Colon (tissue), 2 donors: ENCODE measurements at regions not wholly inside any gene's neighbourhood (a gene's known extent, or its start where the extent isn't known, plus 50 kb on each side); places are given as distances from the start of the nearest gene placed in this dataset.

Source experiments
- FAIRE-seq: peaks from 2 replicates; lab custom pipeline; 2012; peaks lifted over from hg19 to GRCh38; lab: Jason Lieb, UNC
- donor health status: control.
- donor health status: control.

DNA sequence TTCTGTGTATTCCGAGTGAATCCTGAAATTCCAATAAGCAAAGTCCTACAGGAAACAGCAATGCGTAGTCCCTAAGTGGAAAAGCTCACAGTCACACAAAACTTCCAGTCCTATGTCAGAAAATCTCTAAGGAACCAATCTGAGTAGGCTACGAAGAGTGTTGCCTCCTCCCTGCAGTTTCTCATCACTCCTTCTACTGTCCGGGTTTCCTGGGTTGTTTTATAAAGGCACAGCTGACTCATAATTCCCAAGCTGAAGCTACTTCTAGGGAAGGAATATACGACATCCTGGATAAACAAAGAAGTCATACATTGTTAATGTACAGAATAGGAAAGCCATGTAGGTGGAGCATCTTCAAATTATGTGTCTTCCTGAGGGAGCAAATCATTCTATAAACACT lies 65.7 kb upstream of the RGMA start:
- no peak for FAIRE-seq

DNA sequence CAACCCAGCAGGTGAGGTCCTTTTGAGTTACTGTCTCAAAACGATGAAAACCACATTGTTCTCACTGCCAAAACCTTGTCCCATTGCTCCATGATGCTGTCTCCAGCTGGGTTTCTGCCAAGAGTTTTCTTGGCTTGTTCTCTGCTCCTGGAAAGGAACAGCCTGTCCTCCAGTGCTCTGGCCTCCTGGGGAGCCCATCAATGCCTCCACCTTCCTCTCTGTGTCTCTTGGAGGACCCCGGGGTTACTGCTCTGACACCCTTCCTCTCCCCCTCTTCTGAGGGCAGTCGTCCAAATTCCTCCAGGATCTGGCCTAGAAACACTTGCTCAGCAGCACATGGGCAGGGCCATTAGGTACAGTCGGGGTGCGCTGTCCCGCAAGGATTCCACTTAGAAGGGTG lies 63.9 kb upstream of the RGMA start:
- FAIRE-seq, result no peak

DNA sequence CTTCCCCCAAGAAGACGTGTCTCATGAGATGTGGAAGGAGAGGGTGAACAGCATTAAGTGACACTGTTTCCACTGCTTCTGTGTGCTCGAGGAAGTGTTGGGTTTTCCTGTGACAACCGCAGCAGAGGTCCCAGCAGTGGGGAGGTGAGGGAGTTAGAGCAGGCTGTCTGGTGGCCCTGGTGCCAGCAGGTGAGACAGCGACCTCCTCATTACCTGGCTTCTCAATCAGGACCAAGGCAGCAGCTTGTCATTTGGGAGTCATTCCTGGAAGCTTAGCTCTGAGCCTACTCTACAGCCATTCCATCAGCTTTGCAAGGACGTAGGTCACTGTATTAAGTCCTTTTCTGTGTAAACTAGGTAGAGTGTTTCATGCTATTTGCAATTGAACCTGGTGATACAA lies 63.3 kb upstream of the RGMA start:
- no peak for FAIRE-seq

DNA sequence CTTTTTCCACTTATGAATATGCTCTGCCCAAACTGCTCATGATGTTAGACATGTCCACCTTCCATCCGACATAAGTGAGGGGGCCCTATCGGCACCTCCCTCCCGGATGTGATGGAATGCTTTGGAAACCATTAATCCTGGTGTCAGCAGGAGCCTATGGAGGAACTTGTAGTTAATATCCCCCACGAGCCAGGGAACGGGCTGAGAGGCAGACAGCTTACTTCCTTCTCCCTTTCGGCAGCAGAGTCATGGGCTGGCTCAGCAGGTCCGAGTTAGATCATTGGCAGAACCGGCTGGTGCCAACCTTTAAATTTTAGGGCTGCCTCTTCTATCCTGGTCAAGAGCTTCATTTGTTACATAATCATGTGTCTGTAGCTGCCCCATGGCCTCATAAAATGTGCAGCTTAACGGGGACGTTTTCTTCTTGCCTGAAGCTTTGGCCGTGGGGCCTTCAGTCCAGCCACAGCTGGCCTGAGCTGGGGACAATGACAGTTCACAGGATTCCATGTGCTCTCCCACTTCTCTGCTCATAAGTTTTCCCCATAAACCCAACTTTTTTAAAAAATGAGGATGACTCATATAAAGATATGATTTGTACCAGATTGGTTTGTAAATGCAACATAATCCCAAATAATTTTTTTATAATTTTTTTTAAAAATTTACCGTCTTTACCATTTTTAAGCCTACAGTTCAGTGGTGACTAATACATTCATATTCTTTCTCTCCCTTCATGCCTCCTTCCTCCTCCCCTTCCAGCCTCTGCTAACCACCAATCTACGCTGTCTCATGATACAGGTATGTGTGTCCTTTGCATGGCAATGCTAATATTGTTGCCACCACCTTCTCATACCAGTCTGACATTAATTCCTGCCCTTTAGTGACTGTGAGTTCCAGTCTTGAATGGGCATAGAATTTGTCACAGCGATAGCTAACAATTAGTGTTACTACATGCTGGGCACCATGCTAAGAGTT lies 62.2 kb upstream of the RGMA start:
- FAIRE-seq, result no peak

DNA sequence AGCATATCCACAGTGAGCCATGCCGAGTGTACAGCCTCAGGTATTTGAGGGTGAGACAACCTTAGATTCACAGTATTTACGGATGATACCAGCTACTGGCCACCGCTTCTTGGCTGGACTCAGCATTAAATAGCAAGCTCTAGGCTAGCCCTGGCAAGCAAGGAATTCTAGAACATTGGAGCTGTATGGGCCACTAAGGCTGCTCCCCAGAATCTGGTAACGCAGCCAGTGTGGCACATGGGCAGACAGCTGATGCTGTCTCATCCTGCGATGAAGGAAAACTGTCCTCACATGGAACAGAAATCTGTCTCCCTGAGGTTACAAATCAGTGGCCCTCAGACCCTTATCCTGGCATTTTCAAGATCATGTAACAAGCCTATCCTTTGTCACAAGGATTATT lies 57.6 kb upstream of the RGMA start:
- no peak for FAIRE-seq

DNA sequence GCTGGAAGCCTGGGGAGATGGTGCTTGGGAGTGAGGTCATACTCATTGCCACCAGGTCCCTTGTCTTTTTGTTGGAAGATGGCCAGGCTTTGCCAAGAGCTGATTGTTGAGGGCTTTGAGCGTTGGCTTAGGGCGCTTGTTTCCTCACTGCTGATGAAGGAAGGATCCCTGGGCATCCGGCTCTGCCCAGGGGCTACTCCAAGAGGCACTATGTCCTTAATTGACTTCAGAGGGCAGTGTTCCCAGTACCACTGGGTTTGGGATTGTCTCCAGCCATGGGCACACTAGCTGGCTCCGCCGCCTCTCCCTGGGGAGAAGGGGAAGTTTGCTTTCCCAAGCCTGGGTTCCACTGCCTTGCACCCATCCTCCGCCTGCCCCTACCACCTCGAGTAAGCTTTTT lies 57.2 kb upstream of the RGMA start:
- FAIRE-seq, result no peak

DNA sequence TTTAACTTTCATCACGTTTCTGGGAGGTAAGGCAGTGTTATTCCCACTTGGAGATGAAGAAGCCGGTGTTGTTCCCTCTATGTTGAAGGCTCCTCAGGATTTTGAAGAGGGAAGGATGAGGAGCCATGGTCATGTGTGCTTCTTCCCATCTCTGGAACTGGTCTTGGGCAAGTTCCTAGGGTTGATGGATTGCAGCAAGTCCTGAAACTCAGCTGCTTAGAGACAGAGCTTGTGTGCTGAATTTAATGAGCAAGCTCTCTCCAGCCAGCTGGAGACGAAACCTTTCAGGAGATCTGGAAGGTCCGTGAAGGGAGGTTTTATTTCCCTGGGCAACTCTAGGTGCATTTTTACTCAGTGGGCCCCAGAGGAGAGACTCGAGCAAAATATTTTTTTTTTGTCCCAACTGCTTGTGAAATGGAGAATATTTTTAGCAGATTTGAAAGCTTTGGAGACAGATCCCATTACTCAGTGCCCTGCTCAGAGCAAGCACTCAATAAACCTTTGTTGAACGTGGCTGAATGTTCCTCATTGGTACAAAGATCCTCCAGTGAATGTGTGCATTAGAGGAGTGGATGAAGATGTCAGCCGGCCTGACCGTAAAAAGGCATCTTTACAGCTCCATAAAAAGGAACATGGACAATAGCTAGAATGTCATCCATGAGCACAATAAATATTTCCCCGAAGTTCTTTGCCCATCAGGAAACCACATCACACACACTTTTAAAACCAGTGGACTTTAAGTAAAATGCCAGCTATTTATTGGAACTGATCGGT lies 55.6 kb upstream of the RGMA start:
- no peak for FAIRE-seq

DNA sequence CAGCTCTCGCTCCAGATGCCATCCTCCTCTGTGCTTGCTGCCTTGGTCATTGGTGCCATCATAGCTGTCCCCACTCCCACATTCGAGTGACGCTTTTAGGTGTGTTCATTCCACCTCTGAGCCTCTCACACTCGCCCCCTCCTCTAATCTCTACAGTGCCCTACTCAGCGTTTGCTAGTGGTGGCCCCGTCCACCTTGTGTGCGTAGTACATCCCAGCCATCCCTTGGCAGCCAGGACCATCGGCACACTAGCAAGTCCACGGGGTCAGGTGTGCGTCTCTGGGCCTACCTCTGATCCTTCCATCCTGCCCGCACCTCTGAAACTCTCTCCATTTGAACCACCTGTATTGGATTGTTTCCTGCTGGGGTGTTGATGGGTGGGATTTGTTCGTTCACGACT lies 54.2 kb upstream of the RGMA start:
- no peak for FAIRE-seq

DNA sequence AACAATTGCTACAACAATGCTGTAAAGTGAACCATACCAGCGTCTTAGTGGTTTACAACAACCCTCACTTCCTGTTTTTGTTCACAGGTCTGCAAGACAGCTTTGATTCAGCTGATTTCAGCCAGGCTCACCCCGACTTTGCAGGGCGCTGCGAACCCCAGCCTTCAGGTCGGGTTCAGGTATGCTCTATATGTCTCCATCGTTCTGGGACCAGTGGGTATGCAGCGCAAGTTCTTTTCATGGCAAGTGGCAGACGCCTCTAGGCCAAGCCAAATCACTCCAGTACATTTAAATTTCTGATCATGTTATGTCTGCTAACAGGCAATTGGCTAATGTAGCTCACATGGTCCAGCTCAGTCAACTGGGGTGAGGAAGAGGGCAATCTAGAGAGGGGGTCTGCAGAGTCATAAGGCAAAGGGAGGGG lies 52.4 kb upstream of the RGMA start:
- no peak for FAIRE-seq

DNA sequence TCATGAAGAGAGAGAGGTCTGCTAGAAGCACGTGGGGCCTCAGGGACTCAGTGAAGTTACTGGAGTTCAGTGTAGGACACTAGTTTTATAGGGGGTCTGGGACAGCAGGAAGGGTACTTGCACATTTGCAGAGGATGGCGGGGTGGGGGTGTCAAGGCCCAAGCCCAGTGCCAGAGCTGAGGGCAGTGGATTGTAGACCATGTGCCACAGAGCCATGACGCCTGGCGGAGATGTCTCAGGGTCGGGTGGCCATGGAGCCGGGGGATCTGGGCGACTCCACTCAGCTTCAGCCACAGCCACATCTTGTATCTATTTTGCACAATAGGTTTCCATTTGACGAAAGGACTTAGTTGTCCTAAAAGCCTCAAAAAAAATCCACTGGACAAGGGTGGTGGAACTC lies 50.4 kb upstream of the RGMA start:
- FAIRE-seq, result no peak

DNA sequence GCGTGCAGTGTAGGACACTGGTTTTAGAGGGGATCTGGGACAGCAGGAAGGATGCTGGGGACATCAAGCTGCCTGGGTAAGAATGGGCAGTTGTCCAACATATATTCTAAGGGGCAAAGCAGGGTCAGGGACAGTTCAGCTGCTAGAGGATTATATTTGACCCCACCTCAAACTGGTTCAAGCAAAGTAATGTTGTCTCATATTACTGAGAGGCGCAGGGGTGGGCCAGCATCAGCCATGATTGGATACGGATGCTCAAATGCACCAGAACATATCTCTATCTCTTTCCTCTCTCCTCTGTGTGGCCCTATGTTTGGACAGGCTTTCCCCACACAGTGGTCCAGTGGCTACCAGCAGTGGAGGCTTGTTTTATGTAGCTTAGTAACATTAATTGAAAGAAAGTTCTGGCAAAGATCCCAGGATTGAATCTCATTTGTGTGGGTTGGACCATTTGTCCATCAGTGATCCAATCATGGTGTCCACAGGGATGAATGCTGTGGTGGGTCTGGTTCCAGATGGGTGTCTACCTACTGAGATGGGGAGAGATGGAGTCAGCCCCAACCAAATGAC lies 49.8 kb upstream of the RGMA start:
- FAIRE-seq, result no peak
